ENCODE measurements at regions not wholly inside any gene's neighbourhood (a gene's known extent, or its start where the extent isn't known, plus 50 kb on each side); places are given as distances from the start of the nearest gene placed in this dataset.

- DNase-seq = no peak
- Histone ChIP-seq H3K9me3 (no peaks in the 10 kb centered on the region), H3K27ac (no peak overlapping the region), H3K4me3 (no peak overlapping the region), H3K4me1 (no peaks in the 10 kb centered on the region), H3K36me3 (no peaks in the 10 kb centered on the region), H3K27me3 (no peaks in the 10 kb centered on the region)
- TF ChIP-seq POLR2A (IDR thresholded peaks at IDR 0.05) = no peak
- TF ChIP-seq CTCF (IDR thresholded peaks at IDR 0.05) = no peak
- intact Hi-C loops (cut with DNase I; ENCODE audit: low total_unique reads) = no loop called here
Observed at GRCh38 chr3:70789878-70790277, 477.4 kb upstream of the MDFIC2 start.

DNA sequence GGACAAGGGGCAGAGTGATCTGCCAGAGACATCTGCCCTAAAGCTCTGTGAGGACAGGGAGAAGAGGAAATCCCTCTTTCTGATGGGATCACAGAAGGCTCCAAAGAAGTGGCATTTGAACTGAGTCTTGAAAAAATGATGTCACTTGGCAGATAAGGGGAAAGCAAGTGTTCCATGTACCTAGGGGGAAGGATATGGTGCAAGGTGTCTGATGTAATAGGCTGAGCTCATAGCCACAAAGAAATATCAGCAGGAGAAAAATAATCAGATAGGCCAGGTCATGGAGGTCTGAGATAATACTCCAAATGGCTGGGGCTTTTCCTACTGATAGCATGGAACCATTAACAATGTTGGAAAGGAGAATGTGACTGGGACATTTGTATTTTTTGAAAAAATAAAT lies 468.4 kb upstream of the MDFIC2 start:
- H3K27ac ChIP-seq = no peak overlapping the region
- no peaks in the 10 kb centered on the region for H3K27me3 ChIP-seq
- no peak for DNase-seq
- no peak overlapping the region for H3K4me3 ChIP-seq
- H3K36me3 ChIP-seq = no peaks in the 10 kb centered on the region
- no peaks in the 10 kb centered on the region for H3K9me3 ChIP-seq
- no peaks in the 10 kb centered on the region for H3K4me1 ChIP-seq
- no peak for TF ChIP-seq CTCF (IDR thresholded peaks at IDR 0.05)
- TF ChIP-seq POLR2A (IDR thresholded peaks at IDR 0.05) = no peak
- intact Hi-C loops (cut with DNase I; ENCODE audit: low total_unique reads) = no loop called here

DNA sequence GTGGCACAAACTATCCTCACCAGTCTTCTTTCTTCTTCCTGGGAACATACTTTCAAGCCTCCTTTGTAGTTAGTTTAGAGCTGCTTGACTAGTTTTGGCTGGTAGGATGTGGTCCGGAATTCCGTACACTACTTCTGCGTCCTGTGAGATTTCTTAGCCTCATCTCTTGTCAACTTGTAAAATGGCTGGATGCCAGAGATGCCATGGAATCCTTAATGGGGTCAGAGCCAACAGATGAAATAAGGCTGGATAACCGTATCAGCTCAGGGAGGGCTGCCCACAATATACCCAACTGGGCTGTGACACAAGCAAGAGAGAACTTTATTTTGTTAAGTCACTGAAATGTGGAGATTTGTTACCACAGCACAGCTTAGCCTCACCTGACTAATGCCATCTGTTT lies 466.9 kb upstream of the MDFIC2 start:
- Histone ChIP-seq H3K4me1 (no peaks in the 10 kb centered on the region), H3K4me3 (no peak overlapping the region), H3K36me3 (no peaks in the 10 kb centered on the region), H3K27me3 (no peaks in the 10 kb centered on the region), H3K27ac (no peak overlapping the region), H3K9me3 (no peaks in the 10 kb centered on the region)
- intact Hi-C loops (cut with DNase I; ENCODE audit: low total_unique reads) = no loop called here
- no peak for DNase-seq
- TF ChIP-seq CTCF (IDR thresholded peaks at IDR 0.05) = no peak
- TF ChIP-seq POLR2A (IDR thresholded peaks at IDR 0.05) = no peak

DNA sequence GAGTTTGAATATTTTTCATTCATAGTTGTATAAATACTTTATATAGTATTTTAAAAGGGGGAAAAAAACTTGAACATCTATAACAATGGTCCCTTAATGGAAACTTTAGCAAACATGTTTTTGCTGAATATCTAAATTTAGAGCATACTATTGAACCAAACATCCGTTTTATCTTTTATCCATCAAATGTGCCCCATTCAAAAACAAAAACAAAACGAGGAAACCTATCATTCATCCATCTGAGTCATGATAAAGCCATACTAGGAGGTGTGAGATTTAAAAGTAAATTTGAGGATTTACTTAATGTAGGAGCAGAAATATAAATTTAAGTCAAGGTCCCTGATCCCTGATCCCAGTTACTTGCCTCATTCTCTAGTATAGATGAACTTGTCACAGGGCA lies 463.6 kb upstream of the MDFIC2 start:
- Histone ChIP-seq H3K36me3 (no peaks in the 10 kb centered on the region), H3K27ac (no peak overlapping the region), H3K4me3 (no peak overlapping the region), H3K4me1 (no peaks in the 10 kb centered on the region), H3K9me3 (no peaks in the 10 kb centered on the region), H3K27me3 (no peaks in the 10 kb centered on the region)
- no peak for TF ChIP-seq POLR2A (IDR thresholded peaks at IDR 0.05)
- no peak for TF ChIP-seq CTCF (IDR thresholded peaks at IDR 0.05)
- intact Hi-C loops (cut with DNase I; ENCODE audit: low total_unique reads) = no loop called here
- no peak for DNase-seq

- Histone ChIP-seq H3K4me1 (no peaks in the 10 kb centered on the region), H3K36me3 (no peaks in the 10 kb centered on the region), H3K4me3 (no peak overlapping the region), H3K27me3 (no peaks in the 10 kb centered on the region), H3K27ac (no peak overlapping the region), H3K9me3 (peaks cover 0 to 3% of the 10 kb centered on the region in 2 donors)
- intact Hi-C loops (cut with DNase I; ENCODE audit: low total_unique reads) = no loop called here
- DNase-seq = no peak
- TF ChIP-seq CTCF (IDR thresholded peaks at IDR 0.05) (no peak), POLR2A (IDR thresholded peaks at IDR 0.05) (no peak)
Observed at GRCh38 chr3:70775257-70775656, 462.8 kb upstream of the MDFIC2 start.

Measured in uterus (tissue), 3 donors.